Panc1 (cell line): ENCODE measurements at regions not wholly inside any gene's neighbourhood (a gene's known extent, or its start where the extent isn't known, plus 50 kb on each side); places are given as distances from the start of the nearest gene placed in this dataset.

Experiments
- ATAC-seq: fragments of 200-7000 bp; cut with Tn5 transposase; 2 replicates; pipeline ENCODE4 v1.9.1; 2020; ENCODE audit warnings: mild to moderate bottlenecking, moderate library complexity
- BruUV-seq: library from RNA; stranded (reverse); fragments of 400-500 nt; replicated peaks from 2 replicates; lab custom pipeline; 2021; lab: Mats Ljungman, UMichigan
- CTCF ChIA-PET: fragments of 300-600 bp; sonication (Branson Sonifier 250); formaldehyde crosslinking; loops from one replicate; lab custom pipeline; 2022; ENCODE audit warnings: antibody characterized with exemption; lab: Charles Lee
- POLR2A ChIA-PET: fragments of 300-600 bp; sonication (Branson Sonifier 250); formaldehyde crosslinking; loops from one replicate; lab custom pipeline; 2022; ENCODE audit warnings: antibody characterized with exemption; lab: Charles Lee
- DNase-seq: peaks from one replicate; pipeline ENCODE4 v3.0.0-alpha.2; 2010; ENCODE audit warnings: low read depth, low spot score
- H3K27ac ChIP-seq: 2 replicates; pipeline ENCODE4 v1.5.1; 2011; ENCODE audit warnings: mild to moderate bottlenecking, low read length, inconsistent platforms
- H3K27me3 ChIP-seq: fragments of 200-500 bp; sonication (Bioruptor generic); 2 replicates; pipeline ENCODE4 v1.6.0; 2014; ENCODE audit warnings: low read length, inconsistent platforms; ENCODE audit not compliant: control insufficient read depth, insufficient read depth
- H3K36me3 ChIP-seq: fragments of 200-500 bp; sonication (Bioruptor generic); 2 replicates; pipeline ENCODE4 v1.5.1; 2014; ENCODE audit warnings: inconsistent platforms, mild to moderate bottlenecking, low read length, moderate library complexity; ENCODE audit not compliant: control insufficient read depth, insufficient read depth
- H3K4me1 ChIP-seq: 2 replicates; pipeline ENCODE4 v1.5.1; 2011; ENCODE audit warnings: inconsistent platforms, mild to moderate bottlenecking, low read length, moderate library complexity; ENCODE audit not compliant: control insufficient read depth, insufficient read depth
- H3K4me3 ChIP-seq, 2 experiments: 2 replicates each; pipeline ENCODE4 v1.5.1; 2011 to 2012; ENCODE audit warnings: low read depth in 2 of 2, low read length in 2 of 2, mild to moderate bottlenecking in 2 of 2, inconsistent platforms in 1 of 2, moderate library complexity in 1 of 2
- H3K9me3 ChIP-seq: fragments of 200-500 bp; sonication (Bioruptor generic); 2 replicates; pipeline ENCODE4 v1.5.1; 2014; ENCODE audit warnings: low read depth, mild to moderate bottlenecking, inconsistent platforms, low read length, moderate library complexity; ENCODE audit not compliant: control insufficient read depth, insufficient read depth
- POLR2AphosphoS5 ChIP-seq: IDR thresholded peaks from 2 replicates; pipeline ENCODE4 v1.6.1; 2012; ENCODE audit warnings: mild to moderate bottlenecking, low read depth, low read length, moderate library complexity
- SIN3A ChIP-seq: IDR thresholded peaks from 2 replicates; pipeline ENCODE4 v1.6.1; 2012; ENCODE audit warnings: low read depth, mild to moderate bottlenecking, low read length, moderate library complexity, borderline replicate concordance; ENCODE audit not compliant: insufficient read depth
- TCF7L2 ChIP-seq: IDR thresholded peaks from 2 replicates; pipeline ENCODE4 v1.6.1; 2011; ENCODE audit warnings: mild to moderate bottlenecking, low read depth, low read length, inconsistent platforms
- in situ Hi-C: cut with HindIII; loops from 2 replicates; pipeline ENCODE4 v1.10.0; 2016; ENCODE audit warnings: low sequenced_read_pairs, low pct_unique_long_range_greater_than_20kb
- intact Hi-C: fragments of 100-400 bp; cut with micrococcal nuclease; formaldehyde crosslinking; loops from one replicate; pipeline ENCODE4 v1.10.0; 2022; ENCODE audit not compliant: unreplicated experiment
- TF ChIP-seq, protein P1 (sequence below): fragments of 450-650 bp; IDR thresholded peaks from 2 replicates; pipeline ENCODE4 v1.5.1; 2017; ENCODE audit warnings: mild to moderate bottlenecking
- TF ChIP-seq, protein P2 (sequence below), 2 experiments: IDR thresholded peaks; 2 replicates each; pipeline ENCODE4 v1.6.1; 2011 to 2012; ENCODE audit warnings: low read depth in 2 of 2, control low read depth in 1 of 2, low read length in 1 of 2, mild to moderate bottlenecking in 1 of 2, moderate library complexity in 1 of 2; ENCODE audit not compliant: insufficient read depth in 1 of 2

DNA sequence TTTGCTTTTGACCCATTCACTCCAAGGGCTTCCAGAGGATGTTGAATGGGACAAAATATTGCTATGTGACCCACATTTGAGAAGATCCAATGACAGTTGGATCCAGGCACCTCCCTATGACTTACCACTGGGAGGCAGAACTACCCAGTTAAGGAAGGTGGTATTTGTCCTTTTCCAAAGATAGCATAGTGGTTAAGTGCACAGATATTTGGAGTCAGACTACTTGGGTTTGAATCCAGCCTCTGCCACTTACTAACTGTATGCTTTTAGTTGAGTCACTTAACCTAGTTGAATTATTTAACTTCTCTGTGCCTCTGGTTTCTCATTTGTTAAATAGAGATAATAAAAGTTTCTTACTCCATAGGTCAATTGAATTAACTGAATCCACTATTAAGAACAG is 74.5 kb upstream of the PALM2AKAP2 start:
- peak; percentile 8 for DNase-seq
- Histone ChIP-seq H3K4me1 (no peaks in the 10 kb centered on the region), H3K27ac (no peak overlapping the region), H3K4me3 (no peak overlapping the region), H3K36me3 (no peaks in the 10 kb centered on the region), H3K9me3 (no peaks in the 10 kb centered on the region), H3K27me3 (no peaks in the 10 kb centered on the region)
- BruUV-seq, result no TSS peak
- intact Hi-C loops (no loop called here), in situ Hi-C loops (no loop called here)
- ChIA-PET CTCF (no interaction called here), POLR2A (no interaction called here)
- ATAC-seq, result no peak
- TF ChIP-seq TCF7L2 (no peak), POLR2AphosphoS5 (no peak), SIN3A (no peak)
- TF ChIP-seq, protein P1, sequence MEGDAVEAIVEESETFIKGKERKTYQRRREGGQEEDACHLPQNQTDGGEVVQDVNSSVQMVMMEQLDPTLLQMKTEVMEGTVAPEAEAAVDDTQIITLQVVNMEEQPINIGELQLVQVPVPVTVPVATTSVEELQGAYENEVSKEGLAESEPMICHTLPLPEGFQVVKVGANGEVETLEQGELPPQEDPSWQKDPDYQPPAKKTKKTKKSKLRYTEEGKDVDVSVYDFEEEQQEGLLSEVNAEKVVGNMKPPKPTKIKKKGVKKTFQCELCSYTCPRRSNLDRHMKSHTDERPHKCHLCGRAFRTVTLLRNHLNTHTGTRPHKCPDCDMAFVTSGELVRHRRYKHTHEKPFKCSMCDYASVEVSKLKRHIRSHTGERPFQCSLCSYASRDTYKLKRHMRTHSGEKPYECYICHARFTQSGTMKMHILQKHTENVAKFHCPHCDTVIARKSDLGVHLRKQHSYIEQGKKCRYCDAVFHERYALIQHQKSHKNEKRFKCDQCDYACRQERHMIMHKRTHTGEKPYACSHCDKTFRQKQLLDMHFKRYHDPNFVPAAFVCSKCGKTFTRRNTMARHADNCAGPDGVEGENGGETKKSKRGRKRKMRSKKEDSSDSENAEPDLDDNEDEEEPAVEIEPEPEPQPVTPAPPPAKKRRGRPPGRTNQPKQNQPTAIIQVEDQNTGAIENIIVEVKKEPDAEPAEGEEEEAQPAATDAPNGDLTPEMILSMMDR, result no peak
- TF ChIP-seq, protein P2, sequence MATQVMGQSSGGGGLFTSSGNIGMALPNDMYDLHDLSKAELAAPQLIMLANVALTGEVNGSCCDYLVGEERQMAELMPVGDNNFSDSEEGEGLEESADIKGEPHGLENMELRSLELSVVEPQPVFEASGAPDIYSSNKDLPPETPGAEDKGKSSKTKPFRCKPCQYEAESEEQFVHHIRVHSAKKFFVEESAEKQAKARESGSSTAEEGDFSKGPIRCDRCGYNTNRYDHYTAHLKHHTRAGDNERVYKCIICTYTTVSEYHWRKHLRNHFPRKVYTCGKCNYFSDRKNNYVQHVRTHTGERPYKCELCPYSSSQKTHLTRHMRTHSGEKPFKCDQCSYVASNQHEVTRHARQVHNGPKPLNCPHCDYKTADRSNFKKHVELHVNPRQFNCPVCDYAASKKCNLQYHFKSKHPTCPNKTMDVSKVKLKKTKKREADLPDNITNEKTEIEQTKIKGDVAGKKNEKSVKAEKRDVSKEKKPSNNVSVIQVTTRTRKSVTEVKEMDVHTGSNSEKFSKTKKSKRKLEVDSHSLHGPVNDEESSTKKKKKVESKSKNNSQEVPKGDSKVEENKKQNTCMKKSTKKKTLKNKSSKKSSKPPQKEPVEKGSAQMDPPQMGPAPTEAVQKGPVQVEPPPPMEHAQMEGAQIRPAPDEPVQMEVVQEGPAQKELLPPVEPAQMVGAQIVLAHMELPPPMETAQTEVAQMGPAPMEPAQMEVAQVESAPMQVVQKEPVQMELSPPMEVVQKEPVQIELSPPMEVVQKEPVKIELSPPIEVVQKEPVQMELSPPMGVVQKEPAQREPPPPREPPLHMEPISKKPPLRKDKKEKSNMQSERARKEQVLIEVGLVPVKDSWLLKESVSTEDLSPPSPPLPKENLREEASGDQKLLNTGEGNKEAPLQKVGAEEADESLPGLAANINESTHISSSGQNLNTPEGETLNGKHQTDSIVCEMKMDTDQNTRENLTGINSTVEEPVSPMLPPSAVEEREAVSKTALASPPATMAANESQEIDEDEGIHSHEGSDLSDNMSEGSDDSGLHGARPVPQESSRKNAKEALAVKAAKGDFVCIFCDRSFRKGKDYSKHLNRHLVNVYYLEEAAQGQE (IDR thresholded peaks at IDR 0.05; ENCODE audit: insufficient read depth in 1 of 2, low read depth in 2 of 2, low read length in 1 of 2), result no peak

DNA sequence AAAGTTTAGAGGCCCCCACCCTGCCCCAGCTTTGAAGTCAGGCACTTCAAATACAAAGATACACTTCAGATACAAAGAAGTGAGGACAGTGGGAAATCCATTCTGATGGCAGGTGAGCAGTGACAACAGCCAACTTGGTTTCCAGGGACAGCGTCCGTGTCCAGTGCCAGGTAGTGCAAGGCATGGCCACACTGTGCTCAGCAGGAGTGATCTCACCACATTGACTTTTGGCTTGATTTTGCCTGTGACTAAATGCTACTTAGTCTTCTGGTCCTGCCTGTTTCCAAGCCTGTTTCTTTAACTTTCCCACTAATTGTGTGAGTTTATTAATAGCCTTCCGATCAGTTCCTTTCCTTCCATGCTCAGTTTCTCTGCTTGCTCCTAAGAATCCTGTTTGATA is 72.6 kb upstream of the PALM2AKAP2 start:
- CTCF ChIA-PET, result no interaction called here
- Histone ChIP-seq H3K27ac (no peak overlapping the region), H3K4me3 (no peak overlapping the region), H3K4me1 (no peaks in the 10 kb centered on the region), H3K36me3 (no peaks in the 10 kb centered on the region), H3K9me3 (no peaks in the 10 kb centered on the region), H3K27me3 (no peaks in the 10 kb centered on the region)
- no peak for DNase-seq
- in situ Hi-C loops (no loop called here), intact Hi-C loops (no loop called here)
- ATAC-seq, result no peak
- BruUV-seq, result no TSS peak
- POLR2A ChIA-PET, result no interaction called here
- no peak for TF ChIP-seq TCF7L2
- TF ChIP-seq SIN3A, result no peak
- TF ChIP-seq, protein P1, result no peak
- TF ChIP-seq, protein P2 (IDR thresholded peaks at IDR 0.05; ENCODE audit: insufficient read depth in 1 of 2, low read depth in 2 of 2, low read length in 1 of 2), result no peak
- TF ChIP-seq POLR2AphosphoS5, result no peak
